Activated B cell treated with CpG ODN at 0.5 μM for 24 hours (primary cell): ENCODE measurements at regions not wholly inside any gene's neighbourhood (a gene's known extent, or its start where the extent isn't known, plus 50 kb on each side); places are given as distances from the start of the nearest gene placed in this dataset.

Experiments
- ATAC-seq: fragments of 200-7000 bp; cut with Tn5 transposase; one replicate; pipeline ENCODE4 v1.10.0; 2021; ENCODE audit warnings: low read depth, mild to moderate bottlenecking, moderate library complexity
- CTCF ChIA-PET: fragments of 350-600 bp; sonication (Branson Sonifier 250); formaldehyde crosslinking; loops from one replicate; lab custom pipeline; 2021; ENCODE audit warnings: antibody characterized with exemption; lab: Charles Lee
- POLR2A ChIA-PET: fragments of 350-600 bp; sonication (Branson Sonifier 250); formaldehyde crosslinking; loops from one replicate; lab custom pipeline; 2021; ENCODE audit warnings: antibody characterized with exemption; lab: Charles Lee
- DNase-seq: peaks from one replicate; pipeline ENCODE4 v3.0.0; 2022
- H3K27ac Mint-ChIP-seq: one replicate; pipeline ENCODE4 v1.8.0; 2020; ENCODE audit warnings: mixed read lengths
- H3K27me3 Mint-ChIP-seq: one replicate; pipeline ENCODE4 v1.8.0; 2021; ENCODE audit warnings: mixed read lengths
- H3K36me3 Mint-ChIP-seq: one replicate; pipeline ENCODE4 v1.8.0; 2021; ENCODE audit warnings: low read depth, mixed read lengths
- H3K4me1 Mint-ChIP-seq: one replicate; pipeline ENCODE4 v1.8.0; 2021; ENCODE audit warnings: mixed read lengths
- H3K4me3 Mint-ChIP-seq: one replicate; pipeline ENCODE4 v1.8.0; 2020; ENCODE audit warnings: mild to moderate bottlenecking, mixed read lengths
- H3K9me3 Mint-ChIP-seq: one replicate; pipeline ENCODE4 v1.8.0; 2020; ENCODE audit warnings: mixed read lengths
- intact Hi-C: fragments of 100-400 bp; cut with micrococcal nuclease; formaldehyde crosslinking; loops from one replicate; pipeline ENCODE4 v1.15.1; 2024
- TF ChIP-seq, protein P1 (sequence below): fragments of 200-600 bp; IDR thresholded peaks from one replicate; pipeline ENCODE4 v1.8.0; 2022; ENCODE audit warnings: antibody characterized with exemption, mild to moderate bottlenecking

DNA sequence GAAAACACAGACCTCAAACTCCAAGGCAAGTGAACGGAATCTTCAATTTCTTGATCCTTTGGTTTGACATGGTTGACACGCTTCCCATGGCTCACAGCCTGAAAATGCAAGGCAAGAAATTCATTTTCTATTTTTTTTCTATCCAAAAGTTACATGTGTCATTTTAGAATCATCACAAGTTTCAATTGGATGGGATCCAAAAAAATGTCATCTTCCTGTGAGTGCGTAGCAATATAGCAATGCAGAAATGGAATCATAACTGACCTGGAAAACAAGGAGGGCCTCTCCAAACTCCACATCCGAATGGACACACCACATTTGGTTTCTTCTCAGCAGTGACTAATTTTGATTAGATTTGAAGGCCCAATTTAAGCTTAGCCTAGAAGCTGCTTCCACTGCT is 175.8 kb upstream of the ATP11B start:
- CTCF ChIA-PET, result no interaction called here
- peaks cover 13% of the 10 kb centered on the region for H3K27me3 Mint-ChIP-seq
- no peak for ATAC-seq
- no peaks in the 10 kb centered on the region for H3K9me3 Mint-ChIP-seq
- POLR2A ChIA-PET, result no interaction called here
- no peak overlapping the region for H3K4me3 Mint-ChIP-seq
- no peak for DNase-seq
- intact Hi-C loops, result loop anchor here (5.0 kb wide), 1 partner anchor 910 kb away; no protein-coding TSS in a partner anchor
- no peaks in the 10 kb centered on the region for H3K4me1 Mint-ChIP-seq
- H3K36me3 Mint-ChIP-seq, result no peaks in the 10 kb centered on the region
- TF ChIP-seq, protein P1, sequence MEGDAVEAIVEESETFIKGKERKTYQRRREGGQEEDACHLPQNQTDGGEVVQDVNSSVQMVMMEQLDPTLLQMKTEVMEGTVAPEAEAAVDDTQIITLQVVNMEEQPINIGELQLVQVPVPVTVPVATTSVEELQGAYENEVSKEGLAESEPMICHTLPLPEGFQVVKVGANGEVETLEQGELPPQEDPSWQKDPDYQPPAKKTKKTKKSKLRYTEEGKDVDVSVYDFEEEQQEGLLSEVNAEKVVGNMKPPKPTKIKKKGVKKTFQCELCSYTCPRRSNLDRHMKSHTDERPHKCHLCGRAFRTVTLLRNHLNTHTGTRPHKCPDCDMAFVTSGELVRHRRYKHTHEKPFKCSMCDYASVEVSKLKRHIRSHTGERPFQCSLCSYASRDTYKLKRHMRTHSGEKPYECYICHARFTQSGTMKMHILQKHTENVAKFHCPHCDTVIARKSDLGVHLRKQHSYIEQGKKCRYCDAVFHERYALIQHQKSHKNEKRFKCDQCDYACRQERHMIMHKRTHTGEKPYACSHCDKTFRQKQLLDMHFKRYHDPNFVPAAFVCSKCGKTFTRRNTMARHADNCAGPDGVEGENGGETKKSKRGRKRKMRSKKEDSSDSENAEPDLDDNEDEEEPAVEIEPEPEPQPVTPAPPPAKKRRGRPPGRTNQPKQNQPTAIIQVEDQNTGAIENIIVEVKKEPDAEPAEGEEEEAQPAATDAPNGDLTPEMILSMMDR, result no peak
- H3K27ac Mint-ChIP-seq, result no peak overlapping the region

DNA sequence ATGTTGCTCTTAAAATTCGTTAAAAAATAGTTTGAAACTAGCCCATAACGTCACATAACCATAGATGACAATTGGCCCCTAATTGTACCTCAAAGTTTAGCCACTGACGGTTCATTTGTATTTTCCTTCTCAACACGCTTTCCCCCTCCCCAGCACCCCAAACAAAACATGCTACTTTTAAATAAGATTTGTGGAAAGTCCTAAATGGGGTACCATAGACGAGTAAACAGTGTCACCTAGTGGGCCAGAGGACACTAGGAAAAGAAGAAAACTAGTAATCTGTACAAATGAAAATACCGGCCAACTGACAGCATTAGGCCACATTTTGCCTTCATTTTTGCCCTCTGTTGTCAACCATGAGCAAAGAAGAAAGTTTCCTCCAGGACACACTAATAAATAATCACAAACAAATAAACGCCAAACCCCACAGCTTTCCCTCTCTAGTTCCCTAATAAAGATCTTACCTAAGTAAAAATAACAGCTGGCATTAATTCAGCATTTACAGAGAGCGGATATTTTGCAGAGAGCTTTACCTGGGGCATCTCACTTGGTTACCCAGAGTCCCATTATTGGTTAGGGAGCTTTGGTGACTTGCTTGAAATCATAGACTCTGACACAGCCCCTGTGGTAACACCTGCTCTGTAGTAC is 175.1 kb upstream of the ATP11B start:
- ChIA-PET CTCF (no interaction called here), POLR2A (no interaction called here)
- ATAC-seq (no peak), DNase-seq (no peak)
- TF ChIP-seq, protein P1, result no peak
- intact Hi-C loops, result loop anchor here (5.0 kb wide), 1 partner anchor 911 kb away; no protein-coding TSS in a partner anchor
- Mint-ChIP-seq H3K4me1 (no peaks in the 10 kb centered on the region), H3K27me3 (peaks cover 13% of the 10 kb centered on the region), H3K4me3 (no peak overlapping the region), H3K9me3 (no peaks in the 10 kb centered on the region), H3K27ac (no peak overlapping the region), H3K36me3 (no peaks in the 10 kb centered on the region)

DNA sequence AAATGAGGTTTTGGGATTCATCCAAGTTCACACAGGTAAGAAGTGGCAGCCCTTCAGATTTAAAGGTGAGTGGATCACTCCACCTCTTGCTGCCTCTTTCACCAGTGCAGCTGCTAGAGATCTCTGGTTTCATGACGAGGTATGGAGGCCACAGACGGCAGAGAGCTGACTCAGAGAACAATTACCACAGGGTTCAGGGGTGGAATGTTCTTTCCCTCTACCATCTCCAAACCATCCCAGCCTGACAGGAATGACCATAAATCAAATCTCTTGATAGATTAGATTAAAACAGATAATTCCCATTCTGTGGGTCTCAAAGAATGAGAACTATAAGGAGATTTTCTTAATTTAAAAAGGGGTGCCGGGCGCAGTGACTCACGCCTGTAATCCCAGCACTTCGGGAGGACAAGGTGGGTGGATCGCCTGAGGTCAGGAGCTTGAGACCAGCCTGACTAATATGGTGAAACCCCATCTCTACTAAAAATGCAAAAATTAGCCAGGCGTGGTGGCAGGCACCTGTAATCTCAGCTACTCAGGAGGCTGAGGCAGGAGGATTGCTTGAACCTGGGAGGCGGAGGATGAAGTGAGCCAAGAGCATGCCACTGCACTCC is 174.2 kb upstream of the ATP11B start:
- Mint-ChIP-seq H3K36me3 (no peaks in the 10 kb centered on the region), H3K9me3 (no peaks in the 10 kb centered on the region), H3K4me3 (no peak overlapping the region), H3K4me1 (no peaks in the 10 kb centered on the region), H3K27me3 (peaks cover 13% of the 10 kb centered on the region), H3K27ac (no peak overlapping the region)
- TF ChIP-seq, protein P1, result no peak
- ChIA-PET CTCF (no interaction called here), POLR2A (no interaction called here)
- intact Hi-C loops, result loop anchor here (5.0 kb wide), 1 partner anchor 912 kb away; no protein-coding TSS in a partner anchor
- DNase-seq (no peak), ATAC-seq (no peak)

DNA sequence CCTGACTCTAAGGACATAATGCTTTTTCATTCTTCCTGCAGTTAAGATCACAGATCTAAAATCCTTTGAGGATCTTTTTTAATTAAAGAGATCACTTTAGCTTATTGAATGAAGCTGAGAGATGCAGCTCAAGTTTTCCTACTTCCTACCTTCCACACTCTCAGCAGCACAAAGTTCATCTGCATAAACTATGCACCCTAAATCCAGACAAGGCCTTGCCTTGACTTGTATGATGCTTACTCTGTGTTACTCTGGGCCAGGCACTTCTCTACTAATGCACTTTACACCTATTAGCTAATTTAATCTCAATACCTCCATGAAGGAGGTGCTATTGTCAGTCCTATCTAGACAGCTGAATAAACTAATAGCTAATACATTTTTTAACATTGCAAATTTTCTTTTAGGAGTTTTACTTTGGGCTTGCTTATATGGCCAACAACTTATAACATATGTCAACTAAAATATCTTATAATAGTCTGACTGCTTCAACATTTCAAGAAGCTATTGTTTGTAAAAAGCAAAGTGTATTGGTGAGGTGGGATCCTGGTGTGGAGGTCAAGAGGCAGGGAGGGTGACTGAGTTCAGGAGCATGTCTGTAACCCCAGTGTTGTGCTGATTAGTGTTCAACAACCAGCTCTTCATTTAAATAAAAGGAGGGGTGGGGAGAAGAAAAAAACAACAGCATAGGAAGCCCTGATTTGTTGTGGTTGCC is 172.4 kb upstream of the ATP11B start:
- POLR2A ChIA-PET, result no interaction called here
- intact Hi-C loops, result no loop called here
- Mint-ChIP-seq H3K4me1 (no peaks in the 10 kb centered on the region), H3K4me3 (no peak overlapping the region), H3K27ac (no peak overlapping the region), H3K36me3 (no peaks in the 10 kb centered on the region), H3K27me3 (peaks cover 13% of the 10 kb centered on the region), H3K9me3 (no peaks in the 10 kb centered on the region)
- no peak for DNase-seq
- CTCF ChIA-PET, result no interaction called here
- TF ChIP-seq, protein P1, result no peak
- ATAC-seq, result no peak
